ENCODE measurements at regions not wholly inside any gene's neighbourhood (a gene's known extent, or its start where the extent isn't known, plus 50 kb on each side); places are given as distances from the start of the nearest gene placed in this dataset.

DNA sequence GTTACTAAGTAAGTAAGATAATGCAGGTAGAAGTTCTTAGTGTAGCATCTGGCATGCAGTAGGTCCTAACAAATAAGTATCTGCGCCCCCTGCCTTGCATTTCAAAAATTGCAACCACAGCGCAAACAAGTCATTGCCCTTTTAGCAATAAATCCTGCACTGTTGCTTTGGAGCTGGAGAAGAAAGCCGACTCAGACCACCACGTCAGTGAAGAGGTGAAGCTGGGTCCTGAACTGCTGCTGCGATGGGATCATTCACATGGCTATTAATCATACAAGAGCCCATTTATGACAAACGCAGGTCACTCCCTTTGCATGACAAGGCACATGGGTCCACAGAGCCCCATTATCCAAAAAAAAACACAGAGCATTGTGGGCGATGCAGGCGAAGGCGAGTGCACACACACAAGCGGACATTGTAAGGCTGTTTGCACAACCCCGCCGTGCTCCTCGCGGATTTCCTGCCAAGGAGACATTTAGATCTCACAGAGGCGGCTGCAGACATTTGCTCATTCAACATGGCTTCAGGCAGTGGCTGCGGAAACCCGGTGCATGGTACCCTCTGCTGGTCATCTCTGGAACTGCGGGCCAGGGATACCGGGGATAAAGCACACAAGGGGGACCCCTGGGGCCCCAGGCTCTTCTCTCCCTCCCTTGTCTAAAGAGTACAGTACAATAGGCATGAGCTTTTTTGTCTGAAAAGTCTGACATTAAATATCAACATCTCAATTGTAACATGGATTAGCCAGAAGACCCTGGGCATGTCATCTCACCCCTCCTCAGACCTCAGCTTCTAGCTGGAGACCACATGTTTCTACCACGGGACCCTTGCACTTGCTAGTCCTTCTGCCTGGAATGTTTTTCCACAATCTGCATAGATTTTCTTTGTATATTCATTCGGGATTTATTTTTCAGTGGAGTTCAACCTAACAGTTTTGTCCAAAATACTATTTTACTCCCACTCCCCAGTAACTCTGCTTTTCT lies 56.7 kb downstream of the CYRIA start:
- Mint-ChIP-seq H3K4me3 (peak overlapping the region; percentile 87), H3K27me3 (no peaks in the 10 kb centered on the region), H3K27ac (peak overlapping the region; percentile 53), H3K4me1 (peaks cover 27% of the 10 kb centered on the region), H3K9me3 (ENCODE audit: insufficient read depth) (no peaks in the 10 kb centered on the region)
- ATAC-seq (ENCODE audit: low read depth) (peak; percentile 95), DNase-seq (peak; percentile 86)
- Histone ChIP-seq H3K9ac (ENCODE audit: low read length) (peak overlapping the region; percentile 64), H2AFZ (ENCODE audit: insufficient read depth, low read depth, low read length, poor library complexity, severe bottlenecking) (peak overlapping the region; percentile 70), H3K27ac (ENCODE audit: low read length in 2 of 2) (no peak overlapping the region), H3K4me3 (ENCODE audit: control extremely low read depth in 1 of 5, extremely low read depth in 1 of 5, insufficient read depth in 1 of 5, low read depth in 2 of 5, low read length in 4 of 5) (peak overlapping the region; percentile 38 to 66 (median 60)), H3K4me1 (ENCODE audit: control insufficient read depth in 2 of 2, insufficient read depth in 2 of 2, low read length in 2 of 2) (peaks cover 4 to 13% of the 10 kb centered on the region in 2 donors), H3K79me2 (ENCODE audit: control insufficient read depth, insufficient read depth, low read length) (peaks cover 68% of the 10 kb centered on the region), H3K9me3 (ENCODE audit: control extremely low read depth in 1 of 3, control insufficient read depth in 2 of 3, insufficient read depth in 1 of 3, low read length in 2 of 3) (no peaks in the 10 kb centered on the region), H3K4me2 (replicated peaks; ENCODE audit: low read depth, low read length, poor library complexity, severe bottlenecking) (peak overlapping the region; percentile 85), H3K36me3 (replicated peaks in 1 of 2; ENCODE audit: control extremely low read depth in 1 of 2, control insufficient read depth in 1 of 2, extremely low read depth in 1 of 2, insufficient read depth in 2 of 2, low read length in 1 of 2) (peaks cover 0 to 41% of the 10 kb centered on the region in 2 experiments), H3K27me3 (replicated peaks in 1 of 4; ENCODE audit: control extremely low read depth in 1 of 4, control insufficient read depth in 3 of 4, insufficient read depth in 4 of 4, low read length in 3 of 4) (no peaks in the 10 kb centered on the region), H4K20me1 (ENCODE audit: control insufficient read depth, insufficient read depth, low read length, poor library complexity, severe bottlenecking) (peaks cover 38% of the 10 kb centered on the region)
- TF ChIP-seq EZH2 (IDR thresholded peaks at IDR 0.05; ENCODE audit: borderline replicate concordance, insufficient read depth, low read depth, low read length, poor library complexity, severe bottlenecking) (no peak), CTCF (IDR thresholded peaks at IDR 0.05) (peak; percentile 91)
- intact Hi-C loops (cut with micrococcal nuclease) = loop anchor here (1.0 to 2.0 kb wide), 3 partner anchors 14 to 148 kb away; no protein-coding TSS in a partner anchor
- CTCF ChIA-PET = interaction anchor here (0.6 to 2.1 kb wide), 26 partner anchors 10 to 971 kb away, joined by 3 to 51 read pairs (median 3); no protein-coding TSS in a partner anchor
- 4% methylated on average over 17 of the region's 21 CpGs for WGBS (ENCODE audit: insufficient coverage)
- POLR2A ChIA-PET = no interaction called here

- CTCF ChIA-PET = interaction anchor here (0.7 to 1.6 kb wide), 6 partner anchors 8 to 150 kb away, joined by 3 to 5 read pairs (median 4); no protein-coding TSS in a partner anchor
- Histone ChIP-seq H3K4me2 (replicated peaks; ENCODE audit: low read depth, low read length, poor library complexity, severe bottlenecking) (no peak overlapping the region), H2AFZ (ENCODE audit: insufficient read depth, low read depth, low read length, poor library complexity, severe bottlenecking) (no peak overlapping the region), H3K9ac (ENCODE audit: low read length) (no peak overlapping the region), H3K4me1 (ENCODE audit: control insufficient read depth in 2 of 2, insufficient read depth in 2 of 2, low read length in 2 of 2) (peaks cover 4 to 9% of the 10 kb centered on the region in 2 donors), H3K36me3 (replicated peaks in 1 of 2; ENCODE audit: control extremely low read depth in 1 of 2, control insufficient read depth in 1 of 2, extremely low read depth in 1 of 2, insufficient read depth in 2 of 2, low read length in 1 of 2) (peaks cover 0 to 32% of the 10 kb centered on the region in 2 experiments), H4K20me1 (ENCODE audit: control insufficient read depth, insufficient read depth, low read length, poor library complexity, severe bottlenecking) (peaks cover 24% of the 10 kb centered on the region), H3K4me3 (ENCODE audit: control extremely low read depth in 1 of 5, extremely low read depth in 1 of 5, insufficient read depth in 1 of 5, low read depth in 2 of 5, low read length in 4 of 5) (no peak overlapping the region), H3K79me2 (ENCODE audit: control insufficient read depth, insufficient read depth, low read length) (peaks cover 67% of the 10 kb centered on the region), H3K9me3 (ENCODE audit: control extremely low read depth in 1 of 3, control insufficient read depth in 2 of 3, insufficient read depth in 1 of 3, low read length in 2 of 3) (no peaks in the 10 kb centered on the region), H3K27ac (ENCODE audit: low read length in 2 of 2) (no peak overlapping the region), H3K27me3 (replicated peaks in 1 of 4; ENCODE audit: control extremely low read depth in 1 of 4, control insufficient read depth in 3 of 4, insufficient read depth in 4 of 4, low read length in 3 of 4) (no peaks in the 10 kb centered on the region)
- POLR2A ChIA-PET = no interaction called here
- ATAC-seq (ENCODE audit: low read depth) (no peak), DNase-seq (no peak)
- no peaks in the 10 kb centered on the region for H3K27me3 Mint-ChIP-seq
- peaks cover 19% of the 10 kb centered on the region for H3K4me1 Mint-ChIP-seq
- no peaks in the 10 kb centered on the region for H3K9me3 Mint-ChIP-seq (ENCODE audit: insufficient read depth)
- no peak overlapping the region for H3K27ac Mint-ChIP-seq
- WGBS (ENCODE audit: insufficient coverage) = 93% methylated on average over 6 of the region's 7 CpGs
- TF ChIP-seq EZH2 (IDR thresholded peaks at IDR 0.05; ENCODE audit: borderline replicate concordance, insufficient read depth, low read depth, low read length, poor library complexity, severe bottlenecking) (no peak), CTCF (IDR thresholded peaks at IDR 0.05) (no peak)
- intact Hi-C loops (cut with micrococcal nuclease) = no loop called here
- H3K4me3 Mint-ChIP-seq = no peak overlapping the region
Measured at GRCh38 chr2:16607301-16607700, 58.3 kb downstream of the CYRIA start.

All from B cell (primary cell).